ENCODE measurements at regions not wholly inside any gene's neighbourhood (a gene's known extent, or its start where the extent isn't known, plus 50 kb on each side); places are given as distances from the start of the nearest gene placed in this dataset.

DNA sequence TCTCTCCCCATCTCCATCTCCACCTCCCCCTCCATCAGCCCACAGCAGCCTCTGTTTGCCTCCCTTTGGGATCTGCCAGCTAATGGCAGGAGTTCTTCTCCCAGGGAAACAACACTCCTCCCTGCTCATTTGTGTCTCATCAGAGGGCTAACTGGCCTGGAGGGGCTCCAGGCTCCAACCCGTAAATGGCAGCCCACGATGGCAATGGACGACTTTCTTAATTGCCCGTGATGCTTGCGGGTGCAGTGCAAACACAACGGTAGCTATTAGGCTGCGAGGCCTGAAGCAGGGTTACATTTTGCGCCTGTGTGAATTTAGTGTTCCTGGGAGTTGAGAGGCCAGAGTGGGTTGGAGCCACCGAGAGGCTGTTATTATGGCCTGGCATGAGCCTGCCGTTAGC lies 285.1 kb downstream of the TNS1 start:
- no peak for DNase-seq

DNA sequence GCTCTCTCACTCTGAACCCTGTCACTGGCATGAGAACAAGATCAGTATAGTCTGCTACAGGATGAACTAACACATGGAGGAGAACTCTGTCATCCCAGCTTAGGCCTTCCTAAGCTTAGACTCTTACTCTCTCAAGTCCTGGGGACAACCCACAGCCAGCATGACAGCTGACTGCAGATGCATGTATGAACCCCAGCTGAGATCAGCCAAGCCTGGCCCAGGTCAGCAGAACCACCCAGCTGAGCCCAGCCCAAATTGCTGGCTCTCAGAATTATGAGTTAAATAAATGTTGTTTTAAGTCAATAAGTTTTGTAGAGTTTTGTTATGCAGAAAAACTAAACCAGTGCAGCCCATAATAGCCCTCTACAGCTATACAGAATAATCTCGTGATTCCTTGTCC lies 287.3 kb downstream of the TNS1 start:
- DNase-seq: no peak

DNA sequence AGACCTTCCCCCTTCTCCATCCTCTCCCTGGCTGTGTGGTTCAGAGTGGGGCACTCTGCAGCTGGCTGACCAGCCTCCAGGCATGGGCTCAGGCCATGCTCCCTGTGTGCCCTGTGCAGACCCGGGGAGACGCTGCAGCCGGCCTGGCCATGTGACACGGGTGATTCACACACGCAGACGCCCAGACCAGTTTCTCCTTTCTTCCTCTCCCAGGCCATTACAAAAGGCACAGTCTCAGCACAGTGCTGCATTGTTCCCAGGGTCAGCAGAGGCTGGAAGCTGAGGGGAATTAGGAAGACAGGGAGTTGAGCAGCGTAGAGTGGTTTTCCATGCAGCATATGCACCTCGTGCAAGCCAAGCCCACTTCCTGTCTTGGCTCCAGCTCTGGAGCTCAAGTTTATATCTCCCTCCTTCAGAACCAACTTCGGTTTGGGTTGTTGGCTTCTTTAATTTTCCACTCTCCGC lies 288.5 kb downstream of the TNS1 start:
- DNase-seq: no peak

DNA sequence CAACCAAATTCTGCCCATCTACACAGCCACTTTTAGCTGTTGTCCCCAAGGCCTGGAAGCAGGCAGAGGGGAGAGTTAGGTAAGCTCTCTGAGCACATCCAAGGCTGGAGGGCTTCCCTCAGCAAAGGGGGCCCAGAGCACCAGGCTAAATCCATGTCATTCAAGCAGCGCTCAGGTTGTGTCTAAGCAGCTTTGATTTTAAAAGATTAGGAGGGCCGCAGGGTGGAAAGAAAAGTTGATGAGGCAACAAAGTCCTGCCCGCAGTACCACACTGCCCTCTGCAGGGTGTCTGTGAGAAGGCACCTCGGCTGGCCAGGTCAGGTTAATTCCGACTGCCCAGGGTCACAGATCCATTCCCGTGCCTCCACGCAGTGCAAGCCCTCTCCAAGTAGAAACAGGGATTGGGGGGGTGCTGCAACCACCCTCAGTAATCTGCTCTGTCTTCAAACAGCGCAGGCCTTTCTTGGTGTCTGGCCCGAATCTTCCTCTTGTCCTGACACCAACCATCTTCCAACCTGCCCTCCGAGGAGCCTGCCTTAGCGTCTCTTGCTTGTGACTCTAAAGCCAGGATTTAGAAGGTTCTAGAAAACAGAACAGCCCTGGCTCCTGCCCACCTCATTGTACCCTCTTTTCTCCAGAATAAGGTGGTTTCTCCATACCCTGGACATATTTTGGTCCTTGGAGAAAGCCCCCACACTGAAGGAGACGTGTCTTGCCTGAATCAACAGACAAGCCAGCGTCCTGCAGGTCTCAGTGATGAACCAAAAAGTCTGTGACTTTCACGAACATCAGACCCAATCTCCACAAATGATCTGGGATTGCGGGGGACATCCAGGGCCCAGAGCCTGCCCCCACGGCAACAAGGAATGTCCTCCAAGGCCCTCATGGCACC lies 289.2 kb downstream of the TNS1 start:
- DNase-seq: peak; percentile 15 to 63 (median 46)

DNA sequence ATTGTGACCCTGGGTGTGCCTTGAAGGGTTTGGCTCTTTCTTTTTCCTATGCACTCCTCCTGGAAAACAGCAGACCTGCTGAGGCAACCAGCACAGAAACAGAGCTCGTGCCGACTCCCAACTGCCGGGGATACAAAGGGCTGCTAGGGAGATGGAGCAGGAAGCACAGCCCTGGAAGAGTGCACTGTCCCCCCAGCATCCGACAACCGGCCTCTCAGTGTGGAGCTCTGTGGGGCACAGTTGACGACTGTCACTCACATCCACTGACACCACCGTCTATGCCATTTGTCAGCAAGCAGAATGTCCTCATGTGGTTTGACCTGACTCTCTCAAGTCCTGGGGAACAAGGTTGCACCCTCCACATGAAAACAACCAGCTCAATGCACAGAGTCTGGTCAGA lies 290.4 kb downstream of the TNS1 start:
- no peak for DNase-seq

DNA sequence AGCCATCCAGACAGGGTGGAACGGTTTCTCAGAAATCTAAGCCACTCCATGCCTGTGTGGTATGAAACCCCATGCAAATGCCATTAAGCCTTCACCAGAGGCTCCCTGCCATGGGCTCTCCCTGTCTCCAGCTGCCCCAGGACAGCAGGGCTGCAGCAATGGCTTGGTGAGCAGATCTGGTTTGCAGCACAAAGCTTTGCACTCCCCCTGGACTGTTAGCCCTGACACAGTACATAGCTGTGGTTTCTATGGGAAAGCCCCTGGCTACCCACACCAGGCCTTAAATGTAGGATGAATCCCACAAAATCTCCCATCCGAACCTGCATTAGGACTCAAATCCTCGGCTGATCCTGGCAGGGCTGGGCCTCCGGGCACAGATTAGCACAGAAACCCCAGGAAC lies 291.6 kb downstream of the TNS1 start:
- DNase-seq: no peak

DNA sequence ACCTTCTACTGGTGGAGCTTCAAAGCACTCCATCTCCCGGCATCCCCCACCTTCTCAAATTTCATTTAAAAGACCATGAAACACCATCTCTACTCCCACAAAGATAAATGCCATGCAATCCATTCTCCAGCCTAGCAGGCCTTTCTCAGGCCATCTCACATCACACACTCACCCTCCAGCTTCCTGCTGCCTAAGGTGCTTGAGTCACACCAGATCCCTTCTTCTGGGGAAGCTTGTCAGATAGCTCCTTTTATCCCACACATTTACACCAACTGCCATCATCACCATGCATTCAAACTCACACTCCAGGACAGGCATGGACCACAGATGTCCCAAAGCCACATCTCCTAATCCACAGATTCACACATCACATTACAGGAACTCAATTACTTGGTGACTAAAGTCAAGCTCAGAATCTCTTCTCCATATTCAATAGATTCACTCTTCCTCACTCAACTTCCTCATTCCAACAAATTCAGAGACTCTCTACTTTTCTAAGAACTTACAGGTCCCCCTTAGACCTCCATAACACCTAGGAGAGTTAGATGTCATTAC lies 292.5 kb downstream of the TNS1 start:
- no peak for DNase-seq

DNA sequence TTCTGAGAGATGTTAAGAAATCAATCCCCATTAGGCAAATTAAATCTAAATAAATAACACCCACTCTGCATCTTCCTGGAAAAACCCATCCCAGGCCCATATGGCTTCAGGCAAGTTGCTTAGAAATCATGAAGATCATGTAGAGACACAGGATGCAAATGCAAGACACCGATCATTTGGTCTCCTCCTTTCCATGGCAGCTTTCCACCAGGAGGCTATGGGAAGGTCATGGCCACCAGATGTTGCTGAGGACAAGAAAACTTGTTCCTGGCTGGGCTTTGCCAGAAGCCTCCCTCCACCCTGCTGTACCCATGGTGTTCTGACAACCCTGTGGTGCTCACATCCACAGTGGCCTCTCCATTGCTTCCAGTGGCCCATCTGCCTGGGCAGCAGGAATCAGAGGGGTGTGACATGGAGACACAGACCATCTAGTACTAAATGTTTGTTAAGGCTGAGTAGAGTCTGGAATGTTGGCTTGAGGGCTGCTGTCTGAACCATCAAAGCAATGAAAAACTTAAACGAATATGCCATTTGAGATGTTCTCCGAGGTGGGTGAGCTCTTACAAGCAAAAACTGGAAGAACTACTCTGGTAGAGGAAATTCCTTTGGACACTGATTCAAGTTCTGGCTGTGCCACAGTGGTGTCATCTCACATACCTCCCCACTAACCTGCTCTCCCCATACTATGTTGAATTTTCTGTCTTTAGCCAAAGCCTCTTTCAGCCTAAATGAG lies 293.2 kb downstream of the TNS1 start:
- DNase-seq: no peak

DNA sequence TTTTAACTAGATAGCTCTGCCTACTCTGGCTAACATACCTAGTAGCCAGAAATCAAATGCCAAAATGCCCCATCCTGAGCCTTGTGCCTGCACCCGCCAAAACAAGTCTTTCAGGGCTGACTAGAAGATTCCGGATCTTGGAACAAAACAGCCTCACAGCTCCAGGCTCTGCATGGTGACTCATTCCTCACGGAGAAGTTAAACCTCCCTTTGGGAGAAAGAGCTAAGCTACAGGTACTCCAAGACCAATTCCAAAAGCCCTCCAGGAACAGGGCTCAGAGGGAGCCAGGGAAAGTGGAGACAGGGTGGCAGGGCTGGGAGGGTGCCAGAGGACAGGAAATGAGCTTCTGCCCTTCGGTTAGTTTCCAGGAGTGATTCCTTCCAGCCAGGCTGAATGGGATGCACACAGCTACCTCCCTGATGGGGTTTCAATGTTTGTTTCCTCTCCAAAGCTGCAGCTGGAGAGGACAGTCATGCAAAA lies 295.6 kb downstream of the TNS1 start:
- DNase-seq: no peak

DNA sequence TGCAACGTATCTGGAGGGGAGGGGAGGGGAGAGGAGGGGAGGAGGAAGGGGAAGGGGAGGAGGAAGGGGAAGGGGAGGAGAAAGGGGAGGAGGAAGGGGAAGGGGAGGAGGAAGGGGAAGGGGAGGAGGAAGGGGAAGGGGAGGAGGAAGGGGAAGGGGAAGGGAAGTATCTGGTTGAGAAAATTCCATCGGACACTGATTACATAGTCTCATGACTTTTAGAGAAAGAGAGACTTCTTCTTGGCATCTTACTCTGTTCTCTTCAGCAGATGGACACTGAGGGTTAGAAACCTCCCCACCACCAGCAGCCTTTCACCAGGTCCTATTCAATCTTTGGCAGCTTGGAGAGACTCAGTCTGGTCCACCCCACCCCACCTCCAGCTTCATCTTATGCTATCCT lies 296.3 kb downstream of the TNS1 start:
- DNase-seq: no peak

DNA sequence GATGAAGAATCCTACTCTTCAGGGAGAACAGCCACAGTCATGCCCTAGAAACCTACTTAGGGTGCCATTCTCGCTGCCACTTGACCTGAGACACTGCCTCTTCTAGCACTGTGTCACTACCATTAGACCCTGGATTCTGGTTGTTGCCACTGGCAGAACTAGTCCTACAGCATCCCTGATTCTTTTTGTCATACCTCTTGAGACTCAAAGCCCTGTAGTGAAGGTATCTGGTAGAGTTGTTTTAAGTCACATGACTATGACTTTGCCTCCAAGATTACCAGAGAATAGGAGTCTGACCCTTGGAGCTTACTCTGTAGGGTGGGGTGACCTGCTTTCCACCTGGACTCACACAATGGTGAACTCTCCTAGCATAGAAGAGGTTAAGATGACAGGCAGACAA lies 296.7 kb downstream of the TNS1 start:
- no peak for DNase-seq

DNA sequence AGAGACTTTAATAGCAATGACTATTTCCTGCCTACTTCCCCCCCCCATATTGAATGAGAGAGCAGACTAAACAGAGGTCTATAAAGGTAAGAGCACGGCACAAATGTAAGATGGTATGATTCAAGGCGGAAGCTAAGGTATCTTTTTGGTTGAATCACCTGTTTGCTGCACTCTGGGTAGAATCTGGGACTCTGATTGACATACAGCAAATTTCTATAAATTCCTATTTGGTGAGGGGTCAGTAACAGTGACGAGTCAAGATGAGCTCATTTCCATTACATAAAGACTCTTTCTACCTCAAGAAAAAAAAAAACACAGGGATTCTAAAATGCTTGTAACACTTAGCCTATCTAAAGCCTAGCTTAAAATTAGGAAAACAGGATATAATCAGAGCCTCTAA lies 297.3 kb downstream of the TNS1 start:
- DNase-seq: no peak

DNA sequence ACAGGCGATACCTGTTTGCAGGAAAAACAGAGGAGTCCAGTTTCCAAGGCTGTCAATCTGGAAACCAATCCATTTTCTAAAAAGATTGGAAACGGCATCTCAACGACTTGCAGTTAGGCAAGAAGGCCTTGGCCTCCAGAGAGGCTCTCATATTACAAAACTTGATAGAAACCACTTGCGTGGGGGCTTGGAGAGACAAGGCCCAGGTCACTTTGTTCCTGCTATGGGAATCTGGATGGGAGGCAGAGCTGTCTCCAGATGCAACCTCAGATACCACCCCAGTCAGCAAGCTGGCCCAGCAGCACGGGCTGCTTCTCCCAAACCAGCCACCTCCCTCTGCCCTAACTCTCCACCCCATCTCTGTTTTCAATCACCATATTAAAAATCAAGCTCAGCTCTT lies 298.8 kb downstream of the TNS1 start:
- DNase-seq: no peak

DNA sequence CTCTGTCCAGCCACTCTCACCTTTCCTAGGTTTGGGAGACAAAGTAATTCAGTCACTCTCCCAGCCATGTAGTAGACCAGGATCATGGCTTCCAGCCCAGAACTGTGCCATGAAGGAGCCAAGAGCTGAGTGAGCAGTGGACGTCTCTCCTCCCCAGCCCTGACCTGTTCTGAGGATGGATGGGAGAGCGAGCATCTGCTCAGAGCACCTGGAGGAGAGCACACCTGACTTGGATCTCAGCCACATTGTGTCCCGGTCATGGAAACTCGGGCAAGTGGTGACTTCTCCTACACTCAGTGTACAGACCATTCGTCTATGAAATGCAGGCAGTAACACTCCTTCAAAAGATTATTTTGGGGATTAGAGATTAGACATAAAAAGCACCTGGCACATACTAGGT lies 299.7 kb downstream of the TNS1 start:
- no peak for DNase-seq

DNA sequence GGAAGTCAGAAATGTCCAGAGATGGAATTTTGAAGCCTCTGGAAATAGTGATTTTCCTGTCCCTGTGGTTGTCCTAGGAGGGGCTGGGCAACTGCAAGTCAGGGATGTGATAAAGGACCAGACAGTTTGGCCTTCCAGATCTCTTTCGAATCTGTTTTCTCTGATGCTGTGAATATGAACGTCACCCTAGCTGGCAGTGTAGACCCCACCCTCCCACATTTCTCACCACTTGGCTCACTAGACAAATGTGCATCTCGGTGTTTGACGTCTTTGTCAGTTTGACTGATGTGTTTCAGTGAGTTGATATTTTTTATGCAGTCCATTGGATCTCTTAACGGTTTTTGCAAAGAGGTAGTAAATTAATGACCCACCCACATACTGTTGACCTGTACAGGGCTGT lies 301.2 kb downstream of the TNS1 start:
- no peak for DNase-seq

DNA sequence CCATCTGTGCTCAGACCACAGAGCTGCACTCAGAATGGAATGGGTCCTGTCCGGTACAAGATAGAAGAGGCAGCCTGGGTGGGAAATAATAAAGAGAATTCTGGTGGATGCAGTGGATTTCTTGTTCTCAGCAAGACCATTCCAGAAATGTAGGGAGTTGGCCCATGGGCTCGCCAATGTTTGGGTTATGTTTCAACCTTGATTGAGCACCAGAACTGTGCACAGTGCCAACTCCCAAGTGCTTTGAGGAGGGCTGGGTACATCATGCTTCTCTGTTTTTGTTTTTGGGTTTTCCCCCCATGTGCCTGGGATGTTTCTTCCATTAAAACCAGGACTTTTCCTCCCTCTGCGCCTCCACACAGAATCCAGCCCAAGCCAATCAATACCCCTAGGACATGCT lies 304.1 kb downstream of the TNS1 start:
- no peak for DNase-seq

DNA sequence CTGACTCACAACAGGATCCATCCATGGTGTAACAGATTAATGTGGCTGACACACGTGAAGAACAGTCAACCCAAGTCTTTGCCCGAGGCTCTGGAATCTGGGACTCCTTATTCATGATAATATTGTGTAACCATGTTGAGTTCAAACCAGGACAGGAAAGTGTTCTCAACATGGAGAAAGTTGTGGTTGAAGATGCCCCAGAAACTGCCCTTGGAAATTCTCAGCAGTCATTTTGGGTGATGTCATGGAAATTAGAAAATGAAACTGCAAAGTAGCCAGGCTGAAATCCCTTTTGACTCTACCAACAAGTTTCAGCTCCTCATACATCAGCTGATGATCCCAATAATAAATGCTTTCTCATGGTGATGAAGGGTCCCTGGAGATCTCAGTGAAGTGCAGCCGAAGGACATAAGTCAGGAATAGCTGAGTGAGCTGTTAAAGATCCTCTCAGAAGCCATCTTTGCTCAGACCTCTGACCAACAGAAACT lies 307.7 kb downstream of the TNS1 start:
- no peak for DNase-seq

DNA sequence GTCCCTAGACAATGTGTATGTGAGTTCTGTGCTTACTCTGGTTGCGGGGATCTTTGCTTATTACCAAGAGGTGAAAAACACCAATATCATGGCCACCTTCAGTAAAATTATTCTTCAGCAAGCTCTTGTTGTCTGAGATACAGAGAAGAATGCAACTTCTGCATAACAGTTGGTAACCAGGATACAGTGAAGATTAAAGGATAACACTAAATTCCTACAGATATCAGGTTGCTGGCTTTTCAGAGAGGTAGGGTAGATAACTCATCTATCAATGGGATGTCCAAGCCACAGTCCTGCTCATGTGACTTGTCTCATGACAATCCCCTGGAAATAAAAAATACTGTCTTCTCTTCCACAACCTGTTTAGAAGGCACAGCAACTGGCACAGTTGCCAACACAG lies 308.5 kb downstream of the TNS1 start:
- DNase-seq: no peak

DNA sequence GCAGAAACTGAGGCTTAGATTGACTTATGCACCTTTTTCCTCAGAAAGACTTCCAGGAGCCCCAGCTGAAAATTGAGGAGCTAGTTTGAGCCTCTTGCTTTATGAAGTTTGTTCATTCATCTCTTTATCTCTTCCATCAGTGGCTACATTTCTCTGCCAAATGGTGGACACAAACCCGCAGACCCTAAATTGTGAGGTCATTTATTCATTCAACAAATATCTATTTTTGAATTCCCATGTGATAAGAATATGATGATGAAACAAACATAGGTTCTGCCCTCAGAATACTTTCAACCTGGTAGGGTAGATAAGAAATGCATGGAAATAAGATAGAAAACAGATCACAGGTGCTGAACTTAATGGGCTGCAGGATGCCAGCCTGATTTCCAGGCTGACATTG lies 309.4 kb downstream of the TNS1 start:
- DNase-seq: no peak

DNA sequence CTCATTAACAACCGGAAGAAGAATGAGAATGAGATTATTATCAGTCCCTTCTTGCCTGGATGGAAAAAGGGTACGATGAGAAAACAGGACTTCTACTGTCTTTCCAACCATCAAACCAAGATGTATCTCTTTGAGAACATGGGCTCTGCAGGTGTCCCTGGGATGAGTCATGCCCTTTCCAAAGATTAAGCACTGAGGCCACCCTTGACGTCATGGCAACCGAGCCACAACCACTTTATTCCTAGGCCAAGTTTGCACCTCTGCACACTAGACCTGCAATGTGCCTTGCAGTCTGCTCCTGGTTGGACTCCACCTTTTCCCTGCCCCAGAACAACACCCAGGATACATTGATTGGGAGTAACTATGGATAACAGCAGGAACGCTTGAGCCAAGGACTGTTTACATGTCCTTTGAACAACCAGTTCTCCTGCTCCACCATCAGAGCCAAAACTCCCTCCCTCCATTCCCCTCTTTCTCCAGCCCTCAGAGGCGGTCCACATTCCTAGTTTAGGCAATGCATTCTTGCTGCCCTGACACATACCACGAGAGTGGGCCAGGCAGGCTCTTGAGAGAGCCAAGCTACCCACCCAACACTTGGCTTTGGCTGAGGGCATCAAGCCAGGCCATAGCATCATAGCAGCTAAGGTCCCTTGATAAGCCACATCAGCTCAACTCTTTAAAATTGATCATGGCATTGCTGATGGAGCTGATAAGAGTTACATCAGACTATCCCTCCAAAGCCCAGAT lies 310.7 kb downstream of the TNS1 start:
- no peak for DNase-seq

DNA sequence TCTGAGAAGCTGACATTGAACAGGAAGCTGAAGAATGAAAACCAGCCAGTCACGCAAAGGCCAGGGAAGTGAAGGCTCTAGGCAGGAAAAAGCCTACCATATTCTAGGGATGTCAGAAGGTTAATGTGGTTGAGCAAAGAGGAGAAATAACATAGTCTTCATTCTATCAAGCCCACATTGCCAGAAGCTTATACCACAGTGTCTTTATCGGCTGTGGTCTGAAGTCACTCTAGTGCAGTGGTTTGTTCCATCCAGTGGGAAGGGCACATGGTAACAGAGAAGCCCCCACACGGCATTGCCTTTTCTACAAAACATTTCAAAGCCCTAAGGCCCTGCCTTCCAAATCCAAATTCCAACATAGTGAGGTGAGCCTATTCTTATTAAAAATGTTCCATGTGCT lies 311.3 kb downstream of the TNS1 start:
- no peak for DNase-seq

DNA sequence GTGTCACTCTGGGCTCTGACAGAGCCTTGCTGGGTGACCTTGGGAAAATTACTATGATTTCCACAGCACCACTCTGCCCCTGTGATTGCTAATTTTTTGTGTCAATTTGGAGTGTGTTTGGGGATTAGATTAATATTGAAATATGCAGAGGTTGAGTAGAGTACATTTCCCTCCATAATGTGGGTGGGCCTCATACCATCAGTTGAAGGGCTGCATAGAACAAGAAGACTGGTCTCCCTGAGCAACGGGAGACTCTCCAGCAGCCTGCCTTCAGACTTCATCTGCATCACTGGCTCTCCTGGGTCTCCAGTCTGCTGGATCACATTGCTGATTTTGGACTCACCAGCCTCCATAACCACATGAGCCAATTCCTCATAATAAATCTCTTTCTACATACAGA lies 313.7 kb downstream of the TNS1 start:
- no peak for DNase-seq

DNA sequence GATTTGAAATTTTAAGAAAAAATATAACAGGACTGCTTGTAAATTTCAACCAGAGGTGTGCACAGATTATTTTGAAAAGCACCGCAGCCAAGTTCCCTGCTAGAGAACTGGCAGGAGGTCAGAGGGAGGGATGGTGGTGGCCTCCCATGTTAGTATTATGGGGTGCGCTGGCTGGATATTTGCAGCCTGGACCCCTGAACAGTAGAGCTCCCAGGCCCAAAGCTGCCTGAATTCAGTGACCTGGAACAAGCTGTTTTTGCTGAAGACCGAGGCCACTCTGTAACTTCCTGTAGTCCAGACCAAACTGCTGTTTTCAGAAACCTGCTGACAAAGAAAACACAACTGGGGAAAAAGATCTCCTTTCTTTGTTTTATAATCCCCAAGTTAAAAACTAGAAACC lies 314.3 kb downstream of the TNS1 start:
- no peak for DNase-seq
